ENCODE measurements at regions not wholly inside any gene's neighbourhood (a gene's known extent, or its start where the extent isn't known, plus 50 kb on each side); places are given as distances from the start of the nearest gene placed in this dataset.

GRCh38 chr1:181406989-181407388 lies 76.3 kb upstream of the CACNA1E start:
- H3K27ac Mint-ChIP-seq = no peak overlapping the region
- no peaks in the 10 kb centered on the region for H3K36me3 Mint-ChIP-seq (ENCODE audit: low read depth)
- H3K4me1 Mint-ChIP-seq = peaks cover 9% of the 10 kb centered on the region
- ATAC-seq (no peak), DNase-seq (no peak)
- H3K27me3 Mint-ChIP-seq = peaks cover 5% of the 10 kb centered on the region
- H3K4me3 Mint-ChIP-seq = no peak overlapping the region
- H3K9me3 ChIP-seq (ENCODE audit: control insufficient read depth, low read length, poor library complexity, severe bottlenecking) = no peaks in the 10 kb centered on the region

GRCh38 chr1:181409981-181410380 lies 73.3 kb upstream of the CACNA1E start:
- H3K9me3 ChIP-seq (ENCODE audit: control insufficient read depth, low read length, poor library complexity, severe bottlenecking) = no peaks in the 10 kb centered on the region
- Mint-ChIP-seq H3K4me3 (no peak overlapping the region), H3K4me1 (peaks cover 5% of the 10 kb centered on the region), H3K27ac (no peak overlapping the region), H3K36me3 (ENCODE audit: low read depth) (no peaks in the 10 kb centered on the region), H3K27me3 (peaks cover 5% of the 10 kb centered on the region)
- no peak for DNase-seq
- ATAC-seq = no peak

- Mint-ChIP-seq H3K4me1 (no peaks in the 10 kb centered on the region), H3K27ac (no peak overlapping the region), H3K4me3 (no peak overlapping the region), H3K36me3 (ENCODE audit: low read depth) (peaks cover 2% of the 10 kb centered on the region), H3K27me3 (peaks cover 5% of the 10 kb centered on the region)
- DNase-seq (no peak), ATAC-seq (no peak)
- no peaks in the 10 kb centered on the region for H3K9me3 ChIP-seq (ENCODE audit: control insufficient read depth, low read length, poor library complexity, severe bottlenecking)
These were observed 70.6 kb upstream of the CACNA1E start for GRCh38 chr1:181412746-181413145.

GRCh38 chr1:181413195-181413815 lies 70.0 kb upstream of the CACNA1E start:
- no peaks in the 10 kb centered on the region for H3K4me1 Mint-ChIP-seq
- no peaks in the 10 kb centered on the region for H3K9me3 ChIP-seq (ENCODE audit: control insufficient read depth, low read length, poor library complexity, severe bottlenecking)
- peaks cover 2% of the 10 kb centered on the region for H3K36me3 Mint-ChIP-seq (ENCODE audit: low read depth)
- H3K27me3 Mint-ChIP-seq = peaks cover 5% of the 10 kb centered on the region
- no peak for ATAC-seq
- no peak overlapping the region for H3K4me3 Mint-ChIP-seq
- no peak overlapping the region for H3K27ac Mint-ChIP-seq
- no peak for DNase-seq

GRCh38 chr1:181413836-181414235 lies 69.5 kb upstream of the CACNA1E start:
- H3K4me3 Mint-ChIP-seq = no peak overlapping the region
- ATAC-seq (no peak), DNase-seq (no peak)
- no peaks in the 10 kb centered on the region for H3K9me3 ChIP-seq (ENCODE audit: control insufficient read depth, low read length, poor library complexity, severe bottlenecking)
- H3K27ac Mint-ChIP-seq = no peak overlapping the region
- H3K4me1 Mint-ChIP-seq = no peaks in the 10 kb centered on the region
- H3K27me3 Mint-ChIP-seq = peaks cover 5% of the 10 kb centered on the region
- H3K36me3 Mint-ChIP-seq (ENCODE audit: low read depth) = peaks cover 2% of the 10 kb centered on the region

- Mint-ChIP-seq H3K36me3 (ENCODE audit: low read depth) (peaks cover 2% of the 10 kb centered on the region), H3K27ac (no peak overlapping the region), H3K4me1 (no peaks in the 10 kb centered on the region), H3K27me3 (peaks cover 5% of the 10 kb centered on the region), H3K4me3 (no peak overlapping the region)
- no peak for DNase-seq
- no peaks in the 10 kb centered on the region for H3K9me3 ChIP-seq (ENCODE audit: control insufficient read depth, low read length, poor library complexity, severe bottlenecking)
- ATAC-seq = no peak
These were observed 67.0 kb upstream of the CACNA1E start for GRCh38 chr1:181416268-181416860.

GRCh38 chr1:181417915-181418314 lies 65.4 kb upstream of the CACNA1E start:
- Mint-ChIP-seq H3K4me1 (peaks cover 2% of the 10 kb centered on the region), H3K27ac (no peak overlapping the region), H3K36me3 (ENCODE audit: low read depth) (peaks cover 2% of the 10 kb centered on the region), H3K27me3 (no peaks in the 10 kb centered on the region), H3K4me3 (no peak overlapping the region)
- no peaks in the 10 kb centered on the region for H3K9me3 ChIP-seq (ENCODE audit: control insufficient read depth, low read length, poor library complexity, severe bottlenecking)
- ATAC-seq = no peak
- DNase-seq = no peak

GRCh38 chr1:181423301-181423918 lies 59.9 kb upstream of the CACNA1E start:
- H3K4me3 Mint-ChIP-seq = peak overlapping the region; percentile 64
- ATAC-seq (peak; percentile 62), DNase-seq (no peak)
- H3K36me3 Mint-ChIP-seq (ENCODE audit: low read depth) = peaks cover 6% of the 10 kb centered on the region
- no peaks in the 10 kb centered on the region for H3K9me3 ChIP-seq (ENCODE audit: control insufficient read depth, low read length, poor library complexity, severe bottlenecking)
- H3K27me3 Mint-ChIP-seq = peaks cover 29% of the 10 kb centered on the region
- H3K4me1 Mint-ChIP-seq = peaks cover 20% of the 10 kb centered on the region
- no peak overlapping the region for H3K27ac Mint-ChIP-seq

- peak; percentile 81 for ATAC-seq
- DNase-seq = peak; percentile 29 to 71 (median 41)
- Mint-ChIP-seq H3K4me3 (peak overlapping the region; percentile 85), H3K4me1 (peaks cover 20% of the 10 kb centered on the region), H3K27me3 (peaks cover 32% of the 10 kb centered on the region), H3K36me3 (ENCODE audit: low read depth) (peaks cover 6% of the 10 kb centered on the region), H3K27ac (no peak overlapping the region)
- H3K9me3 ChIP-seq (ENCODE audit: control insufficient read depth, low read length, poor library complexity, severe bottlenecking) = no peaks in the 10 kb centered on the region
These were observed 58.4 kb upstream of the CACNA1E start for GRCh38 chr1:181424786-181425403.

GRCh38 chr1:181425566-181425965 lies 57.8 kb upstream of the CACNA1E start:
- no peak overlapping the region for H3K27ac Mint-ChIP-seq
- no peak overlapping the region for H3K4me3 Mint-ChIP-seq
- H3K27me3 Mint-ChIP-seq = peaks cover 32% of the 10 kb centered on the region
- H3K36me3 Mint-ChIP-seq (ENCODE audit: low read depth) = peaks cover 6% of the 10 kb centered on the region
- no peaks in the 10 kb centered on the region for H3K9me3 ChIP-seq (ENCODE audit: control insufficient read depth, low read length, poor library complexity, severe bottlenecking)
- no peak for DNase-seq
- ATAC-seq = no peak
- peaks cover 20% of the 10 kb centered on the region for H3K4me1 Mint-ChIP-seq

- no peak for DNase-seq
- no peak overlapping the region for H3K27ac Mint-ChIP-seq
- H3K36me3 Mint-ChIP-seq (ENCODE audit: low read depth) = peaks cover 7% of the 10 kb centered on the region
- no peak for ATAC-seq
- peaks cover 46% of the 10 kb centered on the region for H3K27me3 Mint-ChIP-seq
- H3K4me1 Mint-ChIP-seq = peaks cover 12% of the 10 kb centered on the region
- H3K4me3 Mint-ChIP-seq = no peak overlapping the region
- H3K9me3 ChIP-seq (ENCODE audit: control insufficient read depth, low read length, poor library complexity, severe bottlenecking) = no peaks in the 10 kb centered on the region
These were observed 53.9 kb upstream of the CACNA1E start for GRCh38 chr1:181429462-181429861.

- Mint-ChIP-seq H3K27ac (no peak overlapping the region), H3K27me3 (peaks cover 48% of the 10 kb centered on the region), H3K4me1 (peaks cover 6% of the 10 kb centered on the region), H3K36me3 (ENCODE audit: low read depth) (peaks cover 9% of the 10 kb centered on the region), H3K4me3 (no peak overlapping the region)
- DNase-seq (no peak), ATAC-seq (peak; percentile 83)
- no peaks in the 10 kb centered on the region for H3K9me3 ChIP-seq (ENCODE audit: control insufficient read depth, low read length, poor library complexity, severe bottlenecking)
These were observed 53.1 kb upstream of the CACNA1E start for GRCh38 chr1:181430015-181430885.

Measured in T-helper 17 cell (primary cell).